NB4 (cell line): ENCODE measurements at regions not wholly inside any gene's neighbourhood (a gene's known extent, or its start where the extent isn't known, plus 50 kb on each side); places are given as distances from the start of the nearest gene placed in this dataset.

Experiments used
- CTCF ChIP-seq: IDR thresholded peaks from one replicate; pipeline ENCODE4 v1.5.1; 2012; ENCODE audit warnings: low read depth, low read length
- MAX ChIP-seq: IDR thresholded peaks from 2 replicates; pipeline ENCODE4 v1.6.1; 2011; ENCODE audit warnings: low read depth, low read length
- POLR2A ChIP-seq: IDR thresholded peaks from 2 replicates; pipeline ENCODE4 v1.6.1; 2011; ENCODE audit warnings: mild to moderate bottlenecking; ENCODE audit not compliant: insufficient read length; ENCODE audit errors: extremely low read depth

GRCh38 chr5:3344671-3345070, 251.0 kb upstream of the IRX1 start:
- TF ChIP-seq CTCF, result no peak
- TF ChIP-seq POLR2A, result no peak
- no peak for TF ChIP-seq MAX
